ENCODE measurements at regions not wholly inside any gene's neighbourhood (a gene's known extent, or its start where the extent isn't known, plus 50 kb on each side); places are given as distances from the start of the nearest gene placed in this dataset.

DNA sequence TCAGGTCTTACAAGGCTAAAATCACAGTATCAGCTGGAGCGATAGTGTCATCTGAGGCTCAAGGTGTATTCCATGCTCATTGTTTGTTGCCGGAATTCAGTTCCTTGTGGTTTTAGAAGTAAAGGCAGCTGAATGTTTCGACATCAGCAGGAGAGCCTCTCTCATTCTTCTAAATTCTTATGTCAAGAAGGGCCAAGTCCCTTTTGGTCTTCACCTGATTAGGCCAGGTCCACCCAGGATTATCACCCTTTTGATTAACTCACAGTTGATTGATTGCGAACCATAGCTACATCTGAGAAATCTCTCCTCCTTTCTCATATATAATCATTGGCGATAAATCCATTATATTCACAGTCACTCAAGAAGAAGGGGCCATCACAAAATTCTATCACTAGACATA is 806.7 kb upstream of the PRMT6 start:
- TF ChIP-seq EP300 (IDR thresholded peaks at IDR 0.05) (no peak), POLR2A (IDR thresholded peaks at IDR 0.05) (no peak)
